NOMO-1 treated with DMSO at 0.1 percent for 48 hours (cell line): ENCODE measurements at regions not wholly inside any gene's neighbourhood (a gene's known extent, or its start where the extent isn't known, plus 50 kb on each side); places are given as distances from the start of the nearest gene placed in this dataset.
"Not testable (repeated sequence)": the region's sequence is repeated elsewhere in the genome, so short reads cannot be mapped to it uniquely, and the experiment has no call there.

Source experiments
- DNase-seq: peaks from one replicate; lab custom pipeline; 2025; ENCODE audit not compliant: unreplicated experiment; lab: John Stamatoyannopoulos, UW

DNA sequence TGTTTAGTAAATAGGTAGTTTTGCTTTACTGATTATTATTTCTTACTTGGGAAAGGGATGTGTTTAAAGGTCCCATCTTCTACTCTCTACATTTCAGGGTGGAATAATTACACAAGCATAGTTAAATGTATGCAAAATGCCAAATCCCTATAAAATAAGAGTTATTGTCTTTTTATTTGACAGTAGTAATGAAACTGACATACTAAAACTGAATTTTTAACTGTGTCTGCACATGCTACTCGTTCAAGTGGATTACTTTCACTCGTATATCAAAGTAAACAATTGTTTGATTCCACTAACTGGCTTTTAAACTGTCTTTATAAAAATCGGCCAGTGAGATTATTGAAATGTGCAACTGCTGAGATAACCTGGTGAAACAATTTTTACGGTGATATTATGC, 602.9 kb upstream of the ADGRB3 start:
- DNase-seq = no peak

- DNase-seq = no peak
These were observed 604.0 kb upstream of the ADGRB3 start for GRCh38 chr6:68031054-68031453.

DNA sequence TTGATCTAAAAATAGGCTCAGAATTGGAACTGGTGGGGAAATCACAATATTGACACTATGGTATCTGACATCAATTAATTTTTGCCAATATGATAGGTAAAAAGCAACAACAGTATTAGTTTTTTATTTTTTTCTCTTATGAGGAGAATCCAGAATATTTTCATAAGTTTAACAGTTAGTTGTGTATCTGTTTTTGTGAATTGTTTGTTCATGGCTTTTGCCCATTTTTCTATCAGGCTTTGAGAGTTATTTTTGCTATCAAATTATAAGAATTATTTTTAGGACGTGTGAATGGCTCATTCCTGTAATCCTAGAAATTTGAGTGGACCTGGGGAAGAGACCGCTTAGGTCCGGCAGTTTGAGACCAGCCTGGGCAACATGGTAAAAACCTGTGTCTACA, 608.6 kb upstream of the ADGRB3 start:
- DNase-seq = no peak

DNA sequence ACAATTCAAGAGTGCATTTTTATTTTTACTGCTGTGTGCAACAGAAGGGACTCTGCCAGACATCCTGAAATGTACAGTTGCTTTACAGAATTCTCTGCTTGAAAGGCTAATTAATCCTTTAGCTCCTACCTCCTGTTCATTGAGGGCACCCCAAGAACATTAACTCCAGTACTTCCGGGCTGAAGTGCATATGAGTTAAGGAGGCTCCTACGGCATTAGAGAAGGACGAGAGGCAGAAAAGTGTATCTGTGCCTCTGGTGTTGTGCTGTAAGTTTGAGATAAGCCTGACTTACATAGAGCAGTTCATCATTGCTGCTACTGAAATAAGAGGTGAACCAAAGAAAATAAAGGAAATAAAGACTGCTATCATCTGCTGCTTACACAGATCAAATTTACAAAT, 609.3 kb upstream of the ADGRB3 start:
- DNase-seq = no peak

DNA sequence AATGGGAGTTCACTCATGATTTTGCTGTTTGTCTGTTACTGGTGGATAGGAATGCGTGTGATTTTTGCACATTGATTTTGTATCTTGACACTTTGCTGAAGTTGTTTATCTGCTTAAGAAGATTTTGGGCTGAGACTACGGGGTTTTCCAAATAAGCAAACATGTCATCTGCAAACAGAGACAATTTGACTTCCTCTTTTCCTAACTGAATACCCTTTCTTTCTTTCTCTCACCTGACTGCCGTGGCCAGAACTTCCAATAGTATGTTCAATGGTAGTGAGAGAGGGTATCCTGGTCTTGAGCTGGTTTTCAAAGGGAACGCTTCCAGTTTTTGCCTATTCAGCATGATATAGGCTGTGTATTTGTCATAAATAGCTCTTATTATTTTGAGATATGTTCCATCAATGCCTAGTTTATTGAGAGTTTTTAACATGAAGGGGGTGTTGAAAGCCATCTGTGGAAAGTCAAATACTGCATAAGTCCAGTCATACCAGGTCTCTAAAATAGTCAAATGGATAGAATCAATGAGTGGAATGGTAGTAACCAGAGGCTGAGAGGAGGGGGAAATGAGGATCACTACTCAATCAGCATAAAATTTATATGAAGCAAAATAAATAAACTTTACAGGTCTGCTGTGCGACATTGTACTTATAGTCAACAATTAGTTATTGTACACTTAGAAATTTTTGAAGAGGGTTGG, 610.4 kb upstream of the ADGRB3 start:
- DNase-seq = no peak

GRCh38 chr6:68022968-68023367, 612.1 kb upstream of the ADGRB3 start:
- DNase-seq = not testable (repeated sequence)

DNA sequence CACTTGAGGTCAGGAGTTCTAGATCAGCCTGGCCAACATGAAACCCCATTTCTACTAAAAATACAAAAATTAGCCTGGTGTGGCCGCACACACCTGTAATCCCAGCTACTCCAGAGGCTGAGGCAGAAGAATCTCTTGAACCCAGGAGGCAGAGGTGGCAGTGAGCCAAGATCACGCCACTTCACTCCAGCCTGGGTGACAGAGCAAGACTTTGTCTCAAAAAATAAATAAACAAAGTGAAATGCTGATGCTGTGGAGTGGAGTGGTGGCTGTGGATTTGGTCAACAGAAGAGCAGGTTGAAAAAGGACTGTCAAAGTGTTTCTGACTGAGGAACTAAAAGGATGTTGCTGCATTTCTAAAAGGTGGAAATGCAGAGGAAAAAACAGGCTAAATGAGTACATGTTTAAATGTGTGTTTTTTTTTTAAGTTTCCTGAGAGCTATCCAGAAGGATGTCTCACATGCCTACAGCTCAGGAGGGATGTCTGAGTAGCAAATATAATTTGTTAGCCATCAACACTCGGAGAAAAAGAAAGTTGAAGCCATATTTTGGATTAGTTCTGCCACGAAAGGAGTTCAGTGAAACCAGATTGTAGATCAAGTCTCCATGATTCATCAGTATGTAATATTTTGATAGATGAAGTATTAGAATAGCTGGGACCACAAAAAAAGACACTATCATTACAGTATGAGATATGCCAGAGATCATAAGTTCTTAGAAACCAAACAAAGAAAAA, 621.1 kb upstream of the ADGRB3 start:
- DNase-seq = no peak

DNA sequence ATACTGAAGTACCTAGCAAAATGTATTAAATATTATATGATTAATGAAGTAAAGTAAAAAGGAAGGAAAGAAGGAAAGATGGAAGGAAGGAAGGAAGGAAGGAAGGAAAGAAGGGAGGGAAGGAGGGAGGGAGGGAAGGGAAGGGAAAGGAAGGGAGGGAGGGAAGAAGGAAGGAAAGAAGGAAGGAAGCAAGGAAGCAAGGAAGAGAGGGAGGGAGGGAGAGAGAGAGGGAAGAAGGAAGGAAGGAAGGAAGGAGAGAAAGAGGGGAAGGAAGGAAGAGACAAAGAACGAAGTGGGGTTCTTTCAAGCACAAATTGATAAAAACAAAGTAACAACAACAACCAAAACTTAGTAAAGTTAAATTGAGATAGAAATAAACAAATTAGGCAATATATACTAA, 622.3 kb upstream of the ADGRB3 start:
- DNase-seq = no peak

DNA sequence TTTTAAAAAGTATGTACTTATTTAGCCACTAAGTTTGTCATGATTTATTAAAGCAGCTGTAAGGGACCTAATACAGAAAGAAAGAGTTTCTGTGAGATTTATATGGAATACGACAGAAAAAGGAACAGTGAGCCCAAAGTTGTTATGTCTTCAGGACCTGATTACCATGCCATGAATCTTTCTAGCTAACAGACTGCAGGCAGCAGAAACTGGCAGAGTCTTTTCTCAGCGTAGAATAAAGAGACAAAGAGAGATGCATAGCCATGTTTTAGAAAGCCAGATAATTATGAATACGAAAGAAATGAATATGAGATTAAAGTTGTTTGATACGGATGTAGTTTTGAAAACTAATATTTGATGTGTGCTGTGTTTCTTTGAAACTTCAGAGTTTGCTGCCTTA, 624.1 kb upstream of the ADGRB3 start:
- no peak for DNase-seq

- DNase-seq = peak; percentile 2
These were observed 626.6 kb upstream of the ADGRB3 start for GRCh38 chr6:68008445-68008844.

DNA sequence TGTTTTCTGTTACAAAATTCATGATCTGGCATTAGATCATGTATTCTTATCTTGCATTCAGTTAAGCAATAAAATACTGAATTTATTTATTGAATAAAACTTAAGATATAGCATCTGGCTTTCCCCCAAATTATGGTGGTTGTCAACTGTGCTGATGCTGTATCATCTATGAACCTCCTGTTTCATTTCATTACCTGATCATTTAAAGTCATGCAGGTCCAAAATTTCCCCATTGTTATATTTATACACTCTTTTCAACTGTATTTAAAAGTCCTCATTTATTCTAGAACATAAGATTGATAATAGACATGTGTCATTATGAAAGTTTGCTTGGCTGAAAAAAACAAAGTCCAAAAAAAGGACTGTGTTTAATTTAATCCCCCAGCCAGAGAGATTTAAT, 627.4 kb upstream of the ADGRB3 start:
- no peak for DNase-seq

GRCh38 chr6:67986694-67987232, 648.3 kb upstream of the ADGRB3 start:
- DNase-seq = no peak

DNA sequence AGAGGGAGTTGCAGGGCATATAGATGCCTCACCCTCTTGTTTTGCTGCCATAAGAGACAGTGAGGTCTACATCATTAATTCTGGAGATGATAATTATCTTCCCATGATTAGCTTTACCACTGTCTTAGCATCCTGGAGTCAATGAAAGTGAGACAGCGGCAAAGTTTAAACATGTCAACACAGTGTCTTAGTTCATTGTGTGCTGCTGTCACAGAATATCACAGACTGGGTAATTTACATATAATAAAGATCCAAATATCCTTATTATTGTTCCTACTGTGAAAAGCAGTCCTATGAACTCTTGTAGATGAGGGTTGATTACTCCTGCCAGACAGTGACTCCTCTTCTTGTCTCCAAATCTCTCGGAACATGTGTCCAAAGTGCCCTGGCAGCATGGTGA, 658.6 kb upstream of the ADGRB3 start:
- DNase-seq = no peak

GRCh38 chr6:67974931-67975330, 660.2 kb upstream of the ADGRB3 start:
- DNase-seq = no peak

DNA sequence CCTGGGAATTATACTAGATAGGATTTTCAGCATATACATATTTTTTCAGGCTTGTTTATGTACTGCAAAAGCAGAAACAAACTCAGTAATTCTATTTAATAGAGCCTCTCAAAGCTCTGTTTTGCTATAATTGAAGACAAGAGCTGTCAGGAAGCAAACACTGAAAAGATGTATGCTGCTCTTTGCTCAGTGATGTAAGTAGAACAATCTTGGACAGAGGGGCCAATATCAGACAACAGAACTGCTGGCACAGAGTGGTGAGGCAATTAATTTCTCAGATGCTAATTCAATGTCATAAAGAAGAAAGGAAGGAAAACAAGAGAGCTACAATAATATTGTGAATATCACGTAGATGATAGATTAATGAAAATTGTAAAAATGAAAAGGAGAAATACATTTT, 663.3 kb upstream of the ADGRB3 start:
- no peak for DNase-seq

- DNase-seq = no peak
These were observed 668.3 kb upstream of the ADGRB3 start for GRCh38 chr6:67966830-67967229.

DNA sequence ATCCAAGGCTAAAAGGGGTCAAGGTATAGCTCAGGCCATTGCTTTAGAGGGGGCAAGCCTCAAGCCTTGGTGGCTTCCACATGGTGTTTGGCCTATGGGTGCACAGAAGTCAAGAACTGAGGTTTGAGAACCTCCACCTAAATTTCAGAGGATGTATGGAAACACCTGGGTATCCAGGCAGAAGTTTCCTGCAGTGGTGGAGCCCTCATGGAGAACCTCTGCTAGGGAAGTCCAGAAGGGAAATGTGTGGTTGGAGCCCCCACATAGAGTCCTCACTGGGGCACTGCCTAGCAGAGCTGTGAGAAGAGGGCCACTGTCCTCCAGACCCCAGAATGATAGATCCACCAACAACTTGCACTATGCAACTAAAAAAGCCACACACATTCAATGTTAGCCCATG, 678.7 kb upstream of the ADGRB3 start:
- DNase-seq = no peak

DNA sequence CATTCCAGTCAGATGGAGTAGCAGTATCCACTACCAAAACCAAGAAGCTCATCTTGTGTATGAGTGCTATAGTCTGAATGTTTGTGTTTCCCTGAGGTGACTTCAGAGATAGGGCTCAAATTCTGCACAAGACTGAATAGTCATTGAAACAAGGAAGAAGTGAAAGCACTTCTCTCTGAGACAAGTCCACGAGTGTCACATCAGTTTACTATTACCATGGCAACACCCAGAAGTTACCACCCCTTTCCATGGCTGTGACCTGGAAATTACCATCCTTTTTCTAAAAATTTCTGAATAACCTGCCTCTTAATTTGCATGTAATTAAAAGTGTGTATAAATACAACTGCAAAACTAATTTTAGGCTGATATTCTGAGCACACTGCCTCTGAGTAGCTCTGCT, 682.1 kb upstream of the ADGRB3 start:
- DNase-seq = no peak

DNA sequence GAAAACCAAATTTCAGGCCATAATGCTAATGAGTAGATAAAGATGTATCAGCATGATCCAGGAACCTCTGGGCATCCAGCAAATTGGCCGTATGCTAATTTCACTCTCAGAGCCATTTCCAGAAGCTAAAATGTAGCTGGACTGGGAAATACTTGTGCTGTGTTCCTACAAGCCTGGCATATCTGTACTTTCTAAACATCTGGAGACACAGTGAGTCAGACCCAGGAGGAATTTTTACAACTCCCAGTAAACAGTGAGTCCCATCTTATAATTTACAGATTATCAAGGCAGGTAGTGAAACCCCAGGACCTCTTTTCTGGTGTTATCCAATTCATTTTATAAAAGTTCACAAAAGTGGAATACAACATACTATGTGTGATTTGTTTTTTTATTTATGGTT, 683.0 kb upstream of the ADGRB3 start:
- no peak for DNase-seq

- DNase-seq = not testable (repeated sequence)
These were observed 687.3 kb upstream of the ADGRB3 start for GRCh38 chr6:67947762-67948161.

DNA sequence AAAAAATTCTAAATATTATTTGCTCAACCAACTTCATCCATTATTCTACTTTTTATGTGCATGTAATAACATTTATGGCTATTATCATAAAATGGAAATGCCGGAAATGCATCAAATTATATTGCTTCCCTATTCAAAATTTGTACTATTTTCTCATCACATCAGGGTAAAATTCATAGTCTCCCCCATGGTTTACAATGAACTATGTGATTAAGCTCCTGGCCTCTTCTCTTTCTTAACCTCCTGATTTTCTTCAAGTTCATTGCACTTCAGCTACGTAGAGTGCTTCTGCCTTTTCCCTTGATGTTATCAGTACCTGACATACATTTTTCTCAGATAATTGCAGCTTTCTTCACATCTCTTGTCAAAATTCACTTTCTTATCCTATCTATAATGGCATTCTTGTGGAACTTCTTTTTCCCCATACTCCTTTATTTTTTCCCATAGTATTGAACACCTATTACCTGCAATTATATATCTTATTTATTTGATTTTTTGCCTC, 699.1 kb upstream of the ADGRB3 start:
- no peak for DNase-seq

GRCh38 chr6:67933278-67933677, 701.8 kb upstream of the ADGRB3 start:
- DNase-seq = no peak
